ENCODE measurements at regions not wholly inside any gene's neighbourhood (a gene's known extent, or its start where the extent isn't known, plus 50 kb on each side); places are given as distances from the start of the nearest gene placed in this dataset.

DNA sequence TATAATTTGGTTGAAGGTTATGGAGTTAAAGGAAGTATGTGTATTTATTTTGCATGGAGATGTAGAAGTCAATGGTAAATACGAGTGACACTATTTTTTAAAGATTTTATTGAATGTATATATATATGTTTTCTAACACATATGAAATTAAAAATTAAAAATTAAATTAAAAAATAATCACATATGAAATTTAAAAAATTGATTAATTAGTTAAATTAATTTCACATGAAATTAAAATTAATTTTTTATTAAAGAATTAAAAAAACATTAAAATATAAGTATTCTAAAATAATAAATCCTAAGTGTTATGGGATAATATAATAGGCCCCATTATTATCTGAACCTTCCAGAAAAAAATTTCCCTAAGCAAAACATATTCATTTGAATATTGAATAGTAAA is 1163.5 kb downstream of the ARAP2 start:
- no peak for DNase-seq

DNA sequence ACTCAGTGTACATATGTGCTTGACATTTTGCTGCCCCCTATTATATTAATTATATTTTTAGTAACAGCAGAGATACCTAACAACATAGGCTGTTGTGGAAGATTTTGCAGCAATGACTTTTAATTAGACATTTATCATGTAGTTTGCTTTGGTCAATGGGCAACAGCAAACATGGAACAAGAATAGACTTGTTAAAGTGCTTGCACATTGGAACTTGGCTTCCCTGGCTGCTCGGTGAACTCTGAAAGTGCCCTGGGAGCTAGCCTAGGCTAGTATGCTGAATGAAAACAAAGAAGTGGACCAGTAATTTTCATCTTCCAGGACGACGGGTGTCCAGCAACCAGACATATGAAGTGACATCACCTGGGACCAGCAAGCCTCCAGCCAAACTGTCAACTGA is 1157.1 kb downstream of the ARAP2 start:
- no peak for DNase-seq

DNA sequence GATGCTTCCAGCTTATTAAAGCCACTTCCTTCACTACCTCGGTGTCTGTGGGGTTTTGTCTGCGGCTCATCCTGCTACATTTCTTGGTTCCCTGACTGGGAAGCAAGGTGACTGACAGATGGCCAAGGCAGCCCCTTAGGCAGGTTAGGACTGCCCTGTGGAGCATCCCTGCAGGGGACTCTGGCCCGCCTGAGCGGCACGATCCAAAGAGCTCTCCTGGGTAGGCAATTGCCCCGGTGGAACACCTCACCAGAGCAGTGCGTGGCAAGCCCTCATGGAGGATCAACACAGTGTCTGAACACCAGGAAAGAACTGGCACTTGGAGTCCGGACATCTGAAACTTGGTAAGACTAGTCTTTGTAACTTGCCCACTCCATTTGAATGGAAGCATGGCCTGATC is 1143.4 kb downstream of the ARAP2 start:
- no peak for DNase-seq

DNA sequence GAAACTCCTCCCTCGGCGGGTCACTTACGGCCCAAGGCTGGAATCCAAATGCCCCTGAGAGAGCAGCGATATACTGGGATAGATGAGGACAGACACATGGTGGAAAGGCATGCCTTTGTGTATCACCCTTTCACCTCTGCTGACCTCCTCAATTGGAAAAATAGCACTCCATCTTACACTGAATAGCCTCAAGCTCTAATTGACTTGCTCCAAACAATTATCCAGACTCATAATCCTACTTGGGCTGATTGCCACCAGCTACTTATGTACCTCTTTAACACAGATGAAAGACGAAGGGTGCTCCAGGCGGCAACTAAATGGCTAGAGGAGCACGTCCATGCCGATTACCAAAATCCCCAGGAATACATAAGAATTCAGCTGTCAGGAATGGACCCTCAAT is 1142.2 kb downstream of the ARAP2 start:
- DNase-seq = no peak

DNA sequence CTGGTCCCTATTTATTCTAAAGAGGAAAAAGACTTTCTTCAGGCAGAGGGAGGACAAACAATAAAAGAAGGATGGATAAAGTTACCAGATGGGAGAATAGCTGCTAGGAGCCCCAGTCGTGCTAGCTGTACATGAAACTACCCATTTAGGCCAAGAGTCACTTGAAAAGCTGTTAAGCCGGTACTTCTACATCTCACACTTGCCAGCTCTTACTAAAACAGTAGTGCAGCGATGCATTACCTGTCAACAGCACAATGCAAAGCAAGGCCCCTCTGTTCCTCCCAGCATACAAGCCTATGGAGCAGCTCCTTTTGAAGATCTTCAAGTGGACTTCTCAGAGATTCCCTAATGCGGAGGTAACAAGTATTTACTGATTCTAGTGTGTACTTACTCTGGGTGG is 1138.8 kb downstream of the ARAP2 start:
- peak; percentile 92 for DNase-seq

DNA sequence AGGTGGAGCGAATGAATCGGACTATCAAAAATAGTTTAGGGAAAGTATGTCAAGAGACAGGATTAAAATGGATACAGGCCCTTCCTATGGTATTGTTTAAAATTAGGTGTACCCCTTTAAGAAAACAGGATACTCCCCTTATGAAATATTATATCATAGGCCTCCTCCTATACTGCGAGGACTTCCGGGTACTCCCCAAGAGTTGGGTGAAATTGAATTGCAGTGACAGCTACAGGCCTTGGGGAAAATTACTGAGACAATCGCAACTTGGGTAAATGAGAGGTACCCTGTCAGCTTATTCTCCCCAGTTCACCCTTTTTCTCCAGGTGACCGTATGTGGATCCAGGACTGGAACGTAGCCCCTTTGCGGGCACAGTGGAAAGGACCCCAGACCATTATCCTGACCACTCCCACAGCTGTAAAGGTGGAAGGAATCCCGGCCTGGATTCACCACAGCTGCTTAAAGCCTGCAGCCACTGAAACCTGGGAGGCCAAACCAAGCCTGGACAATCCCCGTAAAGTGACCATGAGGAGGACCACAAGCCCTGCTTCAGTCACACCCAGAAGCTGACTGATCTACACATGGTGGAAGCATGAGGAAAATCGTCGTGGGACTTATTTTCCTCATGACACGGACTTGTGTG is 1138.1 kb downstream of the ARAP2 start:
- DNase-seq = peak; percentile 55

DNA sequence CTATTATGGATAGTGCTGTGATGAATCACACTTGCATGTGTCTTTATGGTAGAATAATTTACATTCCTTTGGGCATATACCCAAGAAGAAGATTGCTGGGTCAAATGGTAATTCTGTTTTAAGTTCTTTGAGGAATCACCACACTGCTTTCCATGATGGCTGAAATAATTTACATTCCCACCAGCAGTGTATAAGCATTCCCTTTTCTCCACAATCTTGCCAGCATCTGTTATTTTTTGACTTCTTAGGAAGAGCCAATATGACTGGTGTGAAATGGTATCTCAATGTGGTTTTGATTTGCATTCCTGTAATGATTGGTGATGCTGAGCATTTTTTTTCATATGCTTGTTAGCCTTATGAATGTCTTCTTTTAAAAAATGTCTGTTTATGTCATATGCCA is 1120.2 kb downstream of the ARAP2 start:
- DNase-seq = no peak

DNA sequence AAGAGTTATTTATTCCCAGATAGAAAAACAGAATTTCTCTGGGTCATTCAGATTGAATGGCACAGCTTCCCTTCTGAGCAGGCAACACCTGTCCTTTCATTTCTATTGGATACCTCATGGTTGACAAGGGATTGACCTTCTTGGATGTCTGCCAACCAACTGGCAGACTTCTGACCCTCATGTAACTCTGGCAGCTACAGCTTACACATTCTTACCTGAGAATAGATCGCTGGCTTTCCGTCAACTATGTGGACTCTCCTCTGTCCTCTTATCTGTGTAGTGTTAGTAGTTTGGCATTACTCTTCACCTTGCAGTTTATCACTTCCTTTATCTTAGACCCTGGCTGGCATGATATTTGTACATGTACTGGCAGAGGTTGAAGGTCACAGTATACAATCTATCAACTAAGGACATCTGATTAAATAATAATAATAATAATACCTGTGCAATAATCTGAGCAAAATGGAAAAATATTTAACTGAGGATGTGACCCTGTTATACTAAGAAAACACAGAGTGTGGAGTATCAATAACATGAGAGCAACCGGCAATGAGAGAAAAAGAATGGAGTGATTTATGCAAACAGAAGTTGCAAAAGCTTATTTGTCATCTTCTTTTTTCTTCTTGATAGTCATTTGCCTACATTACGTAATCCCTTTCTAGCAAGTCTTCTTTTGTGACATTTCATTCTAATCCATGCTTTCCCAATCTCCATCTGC is 1118.2 kb downstream of the ARAP2 start:
- DNase-seq = peak; percentile 90

DNA sequence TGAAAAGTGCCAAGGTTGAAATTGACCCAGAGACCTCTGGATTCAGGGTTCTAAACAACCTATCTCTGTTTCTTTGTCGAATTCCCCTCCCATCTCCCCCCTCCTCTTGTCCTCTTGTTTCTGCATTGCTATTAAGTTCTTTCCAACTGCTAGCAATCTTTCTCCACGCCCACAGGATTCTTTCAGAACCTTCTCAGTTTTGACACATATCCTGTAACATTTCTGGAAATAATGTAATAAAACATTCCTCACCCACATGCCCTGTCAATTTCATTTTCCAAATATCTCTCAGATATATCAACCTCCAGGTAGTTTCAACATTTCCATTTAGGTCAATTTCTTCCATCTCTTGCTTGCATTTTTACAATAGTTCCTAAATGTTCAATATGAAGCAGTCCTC is 1105.9 kb downstream of the ARAP2 start:
- no peak for DNase-seq

DNA sequence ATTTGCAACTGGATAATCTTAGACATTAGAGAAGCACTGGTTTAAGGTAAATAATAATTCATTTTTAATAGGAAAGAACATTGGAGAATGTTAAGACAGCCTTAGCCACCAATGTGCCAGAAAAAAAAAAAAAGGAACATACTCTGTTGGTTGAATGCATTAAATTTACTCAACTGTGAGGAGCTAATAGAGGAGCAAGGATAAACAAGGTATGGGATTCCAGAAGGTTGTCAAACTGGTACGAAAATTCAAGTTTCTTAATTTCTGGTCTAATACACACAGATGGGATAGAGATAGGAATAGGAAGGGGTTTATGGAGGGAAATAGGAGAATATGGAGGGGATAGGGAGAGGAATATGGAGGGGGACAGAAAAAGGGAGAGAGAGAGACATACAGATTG is 1096.6 kb downstream of the ARAP2 start:
- DNase-seq = no peak

DNA sequence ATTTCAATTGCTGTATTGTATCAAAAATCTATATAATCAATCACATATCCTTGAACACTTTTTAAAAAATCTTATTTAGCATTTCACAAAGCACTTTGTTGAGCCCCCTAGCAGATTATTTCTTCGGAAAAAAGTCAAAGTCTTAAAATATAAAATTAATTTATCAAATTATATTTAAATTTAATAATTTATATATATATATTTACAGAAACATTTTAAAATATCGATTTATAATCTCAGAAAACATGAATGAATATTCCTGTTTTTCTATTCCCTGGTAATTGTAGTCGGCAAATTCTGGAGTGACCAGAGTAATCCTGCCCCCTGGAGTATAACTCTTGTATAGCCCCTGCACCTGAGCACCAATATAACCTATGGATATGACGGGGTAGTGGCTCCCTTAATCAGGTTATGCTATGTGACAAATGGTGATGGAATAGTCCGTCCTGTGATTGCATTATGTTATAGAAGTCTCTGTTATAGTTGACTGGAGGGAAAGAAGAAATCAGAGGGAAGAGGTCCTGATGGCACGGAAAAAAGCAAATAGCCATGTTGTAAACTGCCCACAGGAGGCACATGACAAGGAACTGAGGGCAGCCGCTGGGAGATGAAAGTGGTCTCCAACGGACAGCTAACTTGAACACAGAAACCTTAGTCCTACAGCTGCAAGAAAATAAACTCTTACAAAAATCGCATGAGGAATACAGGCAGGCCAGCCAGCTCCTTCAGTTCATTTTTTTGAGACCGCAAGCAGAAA is 1092.3 kb downstream of the ARAP2 start:
- peak; percentile 24 for DNase-seq

DNA sequence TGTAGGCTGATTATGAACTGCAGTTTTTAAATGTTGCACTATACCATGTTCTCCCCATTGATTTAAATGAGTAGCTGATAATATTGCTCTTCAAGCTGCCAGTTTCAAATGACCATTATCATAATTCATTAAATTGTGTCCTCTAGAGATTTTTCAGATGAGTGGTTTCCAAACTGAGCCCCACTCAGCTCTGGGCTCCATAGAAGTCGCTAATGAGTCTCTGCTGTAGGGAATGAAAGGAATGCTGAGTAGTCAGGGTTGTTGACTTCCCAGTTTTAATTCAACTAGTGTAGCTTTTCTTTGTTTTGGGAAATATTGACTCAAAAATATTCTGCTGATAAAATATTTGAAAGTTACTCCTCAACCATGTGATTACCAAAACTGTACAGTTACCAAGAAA is 1081.1 kb downstream of the ARAP2 start:
- no peak for DNase-seq

DNA sequence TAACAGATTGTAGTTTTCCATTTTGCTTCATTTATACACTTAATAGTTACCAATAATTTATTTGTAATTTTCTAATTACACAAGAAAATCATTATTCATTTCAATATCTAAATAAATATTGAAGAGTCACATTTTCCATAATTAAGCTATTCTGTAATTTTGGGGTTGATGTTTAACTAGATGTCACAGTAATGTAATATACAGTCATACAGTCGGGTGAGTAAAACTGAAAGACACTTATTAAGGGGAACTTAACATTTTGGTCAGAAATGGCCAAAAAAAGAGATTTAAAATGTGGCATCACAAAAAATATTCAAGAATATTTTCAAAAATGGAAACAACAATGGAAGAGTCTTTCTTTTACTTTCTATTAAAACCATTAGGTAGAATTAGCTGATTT is 1080.3 kb downstream of the ARAP2 start:
- no peak for DNase-seq

DNA sequence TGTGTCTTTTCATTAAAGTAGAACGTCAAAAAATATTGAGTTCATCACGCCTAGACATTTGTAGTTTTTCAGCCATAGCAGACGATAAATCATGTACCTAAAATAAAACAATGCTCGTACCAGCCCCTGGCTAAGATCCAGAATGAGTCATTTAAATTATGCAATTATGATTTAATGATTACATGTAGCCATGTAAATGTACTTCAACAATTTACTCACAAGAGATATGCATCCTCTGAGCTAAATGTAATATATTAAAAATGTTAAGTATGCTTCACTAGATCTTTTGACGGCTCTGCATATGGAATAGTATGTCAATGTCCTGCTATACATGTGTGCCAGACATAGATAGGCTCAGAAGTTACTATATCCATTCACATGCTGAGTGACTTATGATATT is 1077.8 kb downstream of the ARAP2 start:
- DNase-seq = no peak

DNA sequence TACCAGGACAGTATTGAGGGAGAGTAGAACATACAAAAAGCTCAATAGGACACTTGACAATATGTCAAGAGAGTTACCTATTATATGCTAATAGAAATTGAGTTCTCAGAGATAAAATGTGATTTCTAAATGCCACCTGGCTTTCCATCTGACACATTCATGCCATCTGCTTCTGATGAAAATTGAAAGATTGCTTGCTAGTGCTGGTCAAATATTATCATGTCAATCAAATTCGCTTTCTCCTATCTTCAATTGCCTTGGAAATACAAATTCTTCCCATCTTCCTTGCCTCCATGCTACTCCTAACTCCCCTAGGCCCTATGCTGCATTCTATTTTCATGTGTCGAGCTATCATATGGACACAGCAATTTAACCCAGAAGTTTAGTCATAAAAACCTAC is 1076.9 kb downstream of the ARAP2 start:
- no peak for DNase-seq

DNA sequence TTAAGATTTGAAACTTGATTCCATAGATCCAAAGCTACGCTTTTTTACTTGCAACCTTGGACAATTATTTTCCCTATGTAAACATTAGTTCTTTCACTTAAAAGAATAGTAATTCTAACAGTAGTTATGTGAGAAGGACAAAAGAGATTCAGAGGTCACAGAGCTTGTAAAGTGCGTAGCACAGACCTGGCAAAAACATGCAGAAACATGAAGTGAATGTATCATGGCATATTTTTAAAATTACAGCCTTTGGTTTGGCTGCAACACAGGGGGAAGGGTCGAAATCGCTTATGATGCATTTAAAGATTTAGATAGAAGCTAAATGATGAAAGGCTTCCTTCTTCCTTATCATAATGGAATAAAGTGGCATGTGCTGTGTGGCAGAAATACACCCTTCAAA is 1068.8 kb downstream of the ARAP2 start:
- DNase-seq = no peak

DNA sequence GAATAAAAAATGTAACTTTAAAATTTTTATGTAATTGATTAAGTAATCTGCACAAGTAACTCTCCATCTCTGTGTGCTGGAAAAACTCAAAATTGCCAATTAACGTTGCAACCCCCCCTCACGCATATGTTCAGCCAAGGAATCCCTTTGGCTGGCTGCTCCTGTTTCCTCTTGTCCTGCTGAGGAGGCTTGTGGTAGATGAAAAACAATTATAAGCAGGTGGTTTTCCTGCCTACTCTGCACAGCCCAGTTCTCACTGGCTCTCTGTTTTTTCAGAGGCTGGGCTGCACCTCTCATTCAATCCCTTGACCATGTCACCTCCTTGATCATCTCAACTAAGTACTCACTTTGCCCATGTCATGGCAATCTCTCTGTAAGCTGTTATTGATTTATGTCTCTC is 1068.4 kb downstream of the ARAP2 start:
- peak; percentile 19 for DNase-seq

DNA sequence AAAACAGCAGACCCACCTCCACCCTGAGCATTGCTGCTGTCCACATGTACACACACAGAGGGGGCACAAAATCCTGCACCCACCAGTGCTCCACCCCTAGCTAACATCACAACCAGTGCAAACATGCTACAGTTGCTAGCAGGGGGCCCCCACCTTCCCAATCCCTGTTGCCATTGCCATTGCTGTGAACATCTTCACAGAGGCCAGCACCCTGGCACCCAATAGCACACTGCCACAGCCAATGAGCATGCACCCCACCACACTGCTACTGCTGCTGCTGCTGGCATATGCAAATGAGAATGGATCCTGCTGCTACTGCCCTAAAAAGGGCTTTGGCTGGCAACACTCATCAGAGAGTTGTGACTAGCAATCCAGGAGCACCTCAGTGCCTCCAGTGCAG is 1061.9 kb downstream of the ARAP2 start:
- no peak for DNase-seq

DNA sequence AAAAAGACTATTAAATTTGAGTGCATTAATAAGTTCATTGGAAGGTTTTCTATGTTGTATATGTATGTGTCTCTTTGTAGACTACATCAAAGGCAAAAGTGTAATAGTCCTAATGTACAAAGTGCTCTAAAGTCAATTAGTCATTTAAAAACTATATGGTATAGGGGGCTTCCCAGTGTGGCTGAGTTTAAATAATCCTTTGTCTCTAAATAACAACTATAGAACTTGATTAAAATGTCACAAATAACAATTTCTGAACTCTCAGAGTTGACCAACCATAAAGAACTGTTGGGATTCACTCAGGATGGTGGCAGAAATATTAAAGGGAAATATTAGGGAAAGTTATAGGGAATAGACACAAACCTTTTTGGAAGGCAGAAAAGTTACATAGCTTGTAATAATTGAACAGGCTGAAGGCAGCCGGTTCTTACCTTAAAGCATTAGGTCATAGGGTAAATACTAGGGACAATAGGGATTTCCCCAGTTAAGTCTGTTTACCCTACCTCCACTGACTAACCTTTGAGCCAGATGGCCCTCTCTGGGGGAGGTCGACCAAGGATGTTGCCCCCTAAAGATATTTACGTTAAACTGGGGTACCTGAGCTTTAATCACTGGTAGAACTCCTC is 1054.2 kb downstream of the ARAP2 start:
- DNase-seq = no peak

DNA sequence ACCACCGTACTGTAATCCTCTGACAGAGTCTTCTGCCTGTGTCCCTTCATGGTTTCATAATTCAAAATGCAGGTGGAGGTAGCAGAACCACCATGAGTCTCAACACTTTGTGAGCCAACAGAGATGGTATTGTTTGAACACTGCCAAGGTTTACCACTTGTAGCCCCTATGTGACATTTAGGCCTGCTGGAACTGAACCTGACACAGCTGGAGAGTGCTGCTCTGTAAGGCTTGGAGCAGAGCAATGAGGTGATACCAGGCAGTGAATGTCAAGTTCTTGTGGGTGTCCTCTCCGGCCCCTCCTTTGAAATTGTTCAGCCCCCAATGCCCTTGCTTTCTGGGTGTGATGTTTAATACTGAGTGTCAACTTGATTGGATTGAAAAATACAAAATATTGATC is 1042.9 kb downstream of the ARAP2 start:
- DNase-seq = no peak

DNA sequence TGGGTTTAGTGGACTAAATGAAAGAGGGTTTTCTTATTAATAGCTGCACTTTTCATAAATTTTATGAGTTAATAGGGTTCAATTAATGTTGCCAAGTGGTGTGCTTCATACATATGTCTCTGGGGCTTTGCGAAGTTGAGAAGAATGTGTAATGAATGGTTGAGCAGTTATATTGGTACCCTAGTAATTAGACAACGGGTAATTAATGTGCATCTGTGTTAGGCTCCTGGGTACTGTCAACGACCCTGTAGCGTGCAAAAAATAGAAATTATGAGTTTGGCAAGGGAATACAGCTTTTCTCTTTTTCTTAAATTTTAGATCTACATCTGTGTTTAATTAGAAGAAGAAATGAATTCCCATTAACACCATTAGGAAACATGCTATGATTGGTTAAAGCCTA is 1027.7 kb downstream of the ARAP2 start:
- no peak for DNase-seq

DNA sequence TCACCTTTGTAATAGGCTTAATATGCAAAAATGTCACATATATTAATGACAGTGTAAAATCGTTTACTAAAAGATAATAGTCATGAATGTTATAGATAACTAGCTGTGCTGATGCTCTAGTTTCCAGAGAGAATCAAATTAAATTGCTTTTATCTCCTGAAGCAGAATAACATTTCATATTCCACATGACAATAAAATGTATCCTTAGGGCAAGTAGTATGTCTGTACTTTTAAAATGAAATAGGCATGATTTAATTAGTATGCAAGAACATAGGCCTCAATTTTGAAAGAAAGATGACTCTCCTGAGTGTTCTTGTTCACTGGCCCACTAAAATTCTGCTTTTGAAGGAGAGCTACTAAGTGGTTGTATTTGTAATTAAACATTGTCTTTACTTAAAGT is 1027.0 kb downstream of the ARAP2 start:
- DNase-seq = no peak

DNA sequence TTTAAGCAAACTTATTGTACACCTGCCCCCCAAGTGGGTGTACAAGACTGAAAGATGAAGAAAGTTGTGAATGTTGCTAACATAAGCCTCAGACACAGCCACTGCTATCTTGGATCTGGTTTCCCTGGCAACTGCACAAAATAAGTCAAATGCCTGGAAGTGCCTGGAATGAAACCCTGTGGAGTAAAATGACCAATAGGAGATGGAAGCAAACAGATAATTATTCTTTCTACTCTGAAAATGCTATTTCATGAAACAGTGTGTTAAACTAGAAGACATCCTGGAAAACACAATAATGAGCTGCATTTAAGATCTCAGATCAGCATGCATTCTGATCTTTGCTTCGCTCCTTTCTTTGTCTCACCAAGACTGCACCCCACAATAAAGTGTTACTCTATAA is 1016.0 kb downstream of the ARAP2 start:
- DNase-seq = no peak

DNA sequence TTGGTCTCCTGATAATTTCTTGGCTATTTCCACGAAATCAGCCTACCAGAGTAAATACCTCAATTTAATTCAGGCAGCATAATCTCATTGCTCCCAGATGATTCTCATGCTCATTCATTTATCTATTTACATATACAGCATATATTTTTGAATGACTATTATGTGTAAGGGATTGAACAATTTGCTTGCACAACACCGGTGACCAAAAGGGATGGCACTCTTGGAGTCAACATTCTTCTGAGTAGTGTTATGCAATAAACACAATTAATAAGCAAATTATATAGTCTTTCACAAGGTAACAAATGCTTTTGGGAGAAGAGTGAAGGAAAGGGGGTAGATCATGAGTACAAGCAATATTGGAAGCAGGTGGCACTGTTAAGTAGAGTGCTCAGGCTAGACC is 1015.3 kb downstream of the ARAP2 start:
- no peak for DNase-seq

Data from NCI-H2029 treated with DMSO at 0.1 percent for 48 hours (cell line).